GM19351 (cell line): ENCODE measurements at regions not wholly inside any gene's neighbourhood (a gene's known extent, or its start where the extent isn't known, plus 50 kb on each side); places are given as distances from the start of the nearest gene placed in this dataset.
"Not testable (repeated sequence)": the region's sequence is repeated elsewhere in the genome, so short reads cannot be mapped to it uniquely, and the experiment has no call there.

Experiments used
- ATAC-seq: cut with Tn5 transposase; IDR thresholded peaks from one replicate; pipeline ENCODE4 v1.9.1; 2021; ENCODE audit warnings: mild to moderate bottlenecking, moderate library complexity; ENCODE audit not compliant: unreplicated experiment

GRCh38 chr18:78422336-78422735 is 557.3 kb upstream of the SALL3 start:
- no peak for ATAC-seq

DNA sequence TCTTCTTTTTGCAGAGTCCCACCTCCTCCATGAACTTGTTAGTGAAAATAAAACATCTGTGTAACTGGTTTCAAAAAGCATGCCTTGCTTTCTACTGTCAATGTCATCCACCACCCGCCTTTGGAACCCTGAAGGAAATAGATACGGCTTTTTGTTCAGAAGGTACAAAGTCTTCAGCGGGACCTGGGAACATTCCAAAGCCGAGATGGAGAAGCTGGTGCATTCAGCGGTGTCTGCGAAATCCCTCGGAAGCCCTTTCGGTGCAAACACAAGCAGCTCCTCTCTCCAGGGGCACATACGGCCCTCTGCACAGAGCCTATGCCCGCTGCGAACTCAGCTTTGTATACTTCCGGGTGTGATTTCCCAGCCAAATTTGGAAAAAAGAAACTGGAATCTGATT is 555.8 kb upstream of the SALL3 start:
- ATAC-seq, result no peak

GRCh38 chr18:78424403-78425018 is 555.1 kb upstream of the SALL3 start:
- no peak for ATAC-seq

GRCh38 chr18:78425019-78425412 is 554.6 kb upstream of the SALL3 start:
- ATAC-seq, result no peak

DNA sequence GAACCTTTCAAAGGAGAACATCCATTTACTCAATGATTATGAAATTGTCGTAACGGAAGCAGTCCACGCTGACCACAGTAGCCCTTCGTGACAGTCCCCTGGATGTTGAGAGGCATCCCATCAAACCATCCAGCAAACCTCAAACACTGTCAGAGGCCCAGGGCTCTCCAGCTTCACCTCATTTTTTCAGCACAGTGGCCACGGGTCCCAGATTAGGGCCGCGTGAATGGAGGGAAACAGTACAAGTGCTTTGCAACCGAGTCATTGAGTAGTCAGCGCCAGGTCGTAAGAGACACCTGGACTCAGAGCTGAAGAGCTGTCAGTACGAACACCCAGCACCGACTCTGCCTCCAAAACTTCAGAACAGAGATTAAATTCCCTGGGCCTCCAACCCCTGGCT is 552.5 kb upstream of the SALL3 start:
- no peak for ATAC-seq

DNA sequence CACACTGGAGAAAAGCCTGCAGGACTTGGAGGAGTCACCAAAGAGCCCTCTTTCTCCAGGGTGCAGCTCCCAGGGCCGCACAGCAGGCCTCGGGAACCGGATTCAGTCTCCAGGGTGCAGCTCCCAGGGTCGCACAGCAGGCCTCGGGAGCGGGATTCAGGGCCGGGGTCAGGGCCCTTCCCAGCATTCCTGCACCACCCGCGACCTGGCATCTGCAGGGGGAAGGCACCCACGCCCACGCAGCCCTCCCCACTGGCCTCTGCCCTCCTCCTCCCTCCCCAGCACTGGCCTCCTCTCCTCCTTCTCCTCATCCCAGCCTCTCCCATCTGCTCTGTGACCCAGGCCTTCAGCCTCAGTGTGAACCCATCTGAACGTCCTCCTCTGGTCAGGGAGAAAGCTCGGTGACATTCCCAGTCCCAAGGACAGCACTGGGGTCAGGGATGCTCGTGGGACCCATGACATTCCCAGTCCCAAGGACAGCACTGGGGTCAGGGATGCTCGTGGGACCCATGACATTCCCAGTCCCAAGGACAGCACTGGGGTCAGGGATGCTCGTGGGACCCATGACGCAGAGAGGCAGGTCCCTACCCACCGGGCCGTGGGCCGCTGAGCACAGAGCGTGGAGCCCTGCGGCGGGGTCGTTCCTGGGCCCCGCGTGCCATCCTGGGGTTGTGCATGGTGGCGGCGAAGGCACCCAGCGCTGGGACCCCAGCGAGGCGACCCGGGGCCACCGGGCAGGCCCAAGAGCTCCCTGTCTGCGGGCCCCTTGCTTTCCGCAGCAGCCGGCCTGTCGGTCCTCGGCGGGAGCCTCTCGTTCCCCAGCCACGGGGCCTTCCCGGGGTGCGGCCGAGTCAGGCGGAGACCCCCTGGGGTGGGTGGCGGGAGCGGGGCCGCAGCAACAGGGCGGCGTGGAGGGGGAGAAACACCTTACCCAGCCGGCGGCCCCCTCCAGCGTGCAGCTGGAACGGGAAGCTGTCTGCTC is 550.2 kb upstream of the SALL3 start:
- no peak for ATAC-seq

- no peak for ATAC-seq
Observed at GRCh38 chr18:78430131-78430758, 549.4 kb upstream of the SALL3 start.

DNA sequence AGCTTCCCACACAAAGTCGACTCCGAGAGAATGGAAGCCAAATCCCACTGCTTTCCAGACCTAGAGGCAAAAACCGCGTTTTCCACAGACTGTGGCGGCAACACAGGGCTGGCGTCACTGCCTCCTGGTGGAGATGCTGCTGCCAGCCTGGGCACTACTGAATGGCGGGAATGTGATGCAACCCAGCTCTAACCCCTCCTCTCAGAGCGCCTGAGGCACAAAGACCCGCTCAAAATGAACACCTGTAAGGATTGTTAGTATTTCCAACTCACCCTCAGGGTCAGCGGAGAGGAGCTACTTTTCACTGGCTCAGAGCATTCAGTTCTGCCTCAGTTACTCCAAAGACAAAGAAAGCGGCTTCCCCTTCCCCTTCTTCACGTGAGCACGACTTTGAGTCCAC is 548.0 kb upstream of the SALL3 start:
- no peak for ATAC-seq

- ATAC-seq, result no peak
Observed at GRCh38 chr18:78433562-78433961, 546.1 kb upstream of the SALL3 start.

DNA sequence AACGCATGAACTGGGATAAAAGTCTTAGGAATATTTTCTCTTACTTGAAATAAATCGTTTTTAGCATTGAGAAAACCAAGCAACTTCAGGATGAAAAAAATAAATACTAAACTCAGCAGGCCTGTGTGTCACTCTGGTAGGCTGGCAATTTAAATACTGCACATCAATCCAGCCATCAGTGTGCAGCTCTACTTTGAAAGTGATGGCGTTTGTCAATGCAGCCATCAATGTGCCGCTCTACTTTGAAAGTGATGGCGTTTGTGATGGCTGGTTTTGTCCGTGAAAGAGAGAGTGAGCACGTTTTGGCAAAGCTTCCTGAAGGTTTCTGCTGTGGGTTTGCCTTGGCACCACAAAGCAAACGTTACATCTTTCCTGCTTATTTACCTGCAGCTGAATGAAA is 543.5 kb upstream of the SALL3 start:
- no peak for ATAC-seq

DNA sequence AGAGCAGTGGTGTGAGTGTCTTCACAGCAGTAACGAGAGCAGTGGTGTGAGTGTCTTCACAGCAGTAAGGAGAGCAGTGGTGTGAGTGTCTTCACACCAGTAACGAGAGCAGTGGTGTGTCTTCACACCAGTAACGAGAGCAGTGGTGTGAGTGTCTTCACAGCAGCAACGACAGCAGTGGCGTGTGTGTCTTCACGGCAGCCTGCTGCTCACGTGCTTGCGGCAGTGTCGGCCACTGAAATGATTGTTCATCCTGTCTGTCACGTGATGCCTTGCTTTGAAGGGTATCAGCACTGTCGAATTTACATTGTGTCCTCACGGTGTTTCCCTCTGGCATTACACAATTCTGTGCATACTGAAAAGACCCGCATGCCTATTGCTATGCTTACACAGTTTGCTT is 541.4 kb upstream of the SALL3 start:
- ATAC-seq, result not testable (repeated sequence)

DNA sequence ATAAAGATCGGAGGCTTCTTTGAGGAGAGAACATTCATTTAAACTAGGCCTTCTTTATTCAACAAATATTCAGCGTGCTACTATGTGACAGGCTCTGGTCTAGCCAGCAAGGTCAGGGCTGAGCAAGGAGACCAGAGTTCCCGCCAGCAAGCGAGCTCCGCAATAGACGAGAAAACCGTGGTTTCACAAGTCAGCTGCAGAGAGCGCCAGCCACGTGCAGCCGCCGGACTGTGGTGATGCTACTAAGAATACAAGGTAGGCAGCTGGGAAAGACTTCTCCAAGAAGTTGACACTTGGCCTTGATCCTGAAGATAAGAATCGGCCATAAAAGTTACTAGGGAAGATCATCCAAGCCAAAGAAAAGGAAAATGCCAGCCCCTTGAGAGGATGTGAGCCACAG is 533.7 kb upstream of the SALL3 start:
- ATAC-seq, result no peak

- ATAC-seq, result no peak
Observed at GRCh38 chr18:78447211-78447610, 532.4 kb upstream of the SALL3 start.

DNA sequence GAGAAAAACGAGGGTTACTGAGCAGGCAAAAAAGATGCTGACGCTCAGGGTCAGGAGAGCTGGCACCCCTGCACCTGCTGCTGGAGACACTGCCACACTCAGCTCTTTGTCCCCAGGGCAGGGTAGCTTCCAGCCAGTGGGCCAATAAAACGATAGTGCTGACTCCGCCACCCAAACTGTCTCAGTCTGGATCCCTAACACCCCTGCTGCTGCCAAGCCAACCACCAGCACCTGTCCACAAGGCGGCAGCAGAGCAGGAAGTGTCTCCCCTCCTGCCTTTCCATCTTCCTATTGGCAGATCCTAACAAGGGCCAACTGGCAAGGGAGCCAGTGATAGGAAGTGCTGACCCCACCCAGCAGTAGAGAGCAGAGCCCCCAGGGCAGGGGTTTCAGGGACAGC is 531.5 kb upstream of the SALL3 start:
- ATAC-seq, result no peak

DNA sequence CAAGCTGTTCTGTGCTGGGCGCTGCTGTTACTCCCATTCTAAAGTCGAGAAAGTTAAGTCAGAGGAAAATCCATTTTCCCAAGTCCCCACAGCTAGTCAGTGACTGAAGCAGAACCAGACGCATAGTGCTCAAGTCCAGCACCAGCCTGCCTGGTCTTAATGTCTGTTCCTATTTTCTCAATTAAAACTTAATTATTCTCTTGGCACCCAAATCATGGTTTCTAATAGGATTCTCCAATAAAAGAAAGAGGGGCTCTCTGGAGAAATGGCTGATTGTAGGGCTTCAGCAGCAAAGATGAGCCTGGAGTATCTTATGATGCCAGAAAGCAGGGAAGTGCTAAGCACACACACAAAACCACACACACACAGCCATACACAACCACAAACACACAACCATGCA is 531.0 kb upstream of the SALL3 start:
- ATAC-seq, result no peak

- no peak for ATAC-seq
Observed at GRCh38 chr18:78454221-78454620, 525.4 kb upstream of the SALL3 start.

- ATAC-seq, result no peak
Observed at GRCh38 chr18:78455386-78455785, 524.2 kb upstream of the SALL3 start.

DNA sequence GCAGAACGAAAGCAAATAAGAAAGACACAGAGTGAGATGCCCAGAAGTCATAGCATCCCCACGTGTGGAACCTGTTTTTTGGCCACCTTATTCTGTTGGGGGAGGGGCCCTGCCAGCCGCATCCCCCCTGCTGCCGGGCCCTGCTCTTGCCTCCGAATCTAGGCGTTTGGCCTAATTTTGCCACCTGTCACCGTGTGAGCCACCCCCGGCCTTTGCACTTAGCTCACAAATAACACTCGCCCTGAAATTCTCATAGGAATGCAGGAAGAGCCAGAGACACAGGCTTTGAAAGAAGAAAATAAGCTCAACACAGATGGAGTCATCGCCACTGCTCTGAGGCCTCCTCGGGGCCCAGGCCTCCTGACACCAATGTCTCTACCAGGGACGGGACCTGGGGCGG is 522.6 kb upstream of the SALL3 start:
- ATAC-seq, result no peak

GRCh38 chr18:78457731-78458130 is 521.9 kb upstream of the SALL3 start:
- ATAC-seq, result no peak

GRCh38 chr18:78458356-78458755 is 521.3 kb upstream of the SALL3 start:
- ATAC-seq, result no peak

GRCh38 chr18:78459668-78460067 is 520.0 kb upstream of the SALL3 start:
- ATAC-seq, result no peak

GRCh38 chr18:78460558-78460957 is 519.1 kb upstream of the SALL3 start:
- no peak for ATAC-seq
